Osteoblast (primary cell): ENCODE measurements at regions not wholly inside any gene's neighbourhood (a gene's known extent, or its start where the extent isn't known, plus 50 kb on each side); places are given as distances from the start of the nearest gene placed in this dataset.

Experiments used
- DNase-seq: peaks from one replicate; pipeline ENCODE4 v3.0.0; 2011; ENCODE audit warnings: low spot score, mixed read lengths; ENCODE audit not compliant: insufficient read length; ENCODE audit errors: missing footprints
- H2AFZ ChIP-seq: 2 replicates; pipeline ENCODE4 v1.6.0; 2011; ENCODE audit warnings: mild to moderate bottlenecking, low read length
- H3K27ac ChIP-seq: 2 replicates; pipeline ENCODE4 v1.5.1; 2011; ENCODE audit warnings: mild to moderate bottlenecking, low read depth, low read length, moderate library complexity
- H3K27me3 ChIP-seq: 2 replicates; pipeline ENCODE4 v1.6.0; 2012; ENCODE audit warnings: mild to moderate bottlenecking, control low read depth, inconsistent platforms, low read length, moderate library complexity; ENCODE audit not compliant: insufficient read depth
- H3K36me3 ChIP-seq: 2 replicates; pipeline ENCODE4 v1.5.1; 2011; ENCODE audit warnings: mild to moderate bottlenecking, low read length, control low read depth, moderate library complexity; ENCODE audit not compliant: insufficient read depth
- H3K4me1 ChIP-seq: 2 replicates; pipeline ENCODE4 v1.5.1; 2011; ENCODE audit warnings: mild to moderate bottlenecking, low read length, control low read depth, moderate library complexity; ENCODE audit not compliant: insufficient read depth
- H3K4me2 ChIP-seq: 2 replicates; pipeline ENCODE4 v1.6.0; 2011; ENCODE audit warnings: mild to moderate bottlenecking, low read length; ENCODE audit not compliant: insufficient read depth
- H3K4me3 ChIP-seq: fragments of 200-600 bp; sonication (generic); 3 replicates; pipeline ENCODE4 v1.5.1; 2012; ENCODE audit warnings: mild to moderate bottlenecking, low read length, inconsistent platforms; ENCODE audit not compliant: insufficient read depth
- H3K79me2 ChIP-seq: 2 replicates; pipeline ENCODE4 v1.6.0; 2012; ENCODE audit warnings: mild to moderate bottlenecking, low read length, control low read depth, inconsistent platforms; ENCODE audit not compliant: insufficient read depth
- H3K9me3 ChIP-seq: 2 replicates; pipeline ENCODE4 v1.5.1; 2011; ENCODE audit warnings: low read depth, low read length, control low read depth
- H4K20me1 ChIP-seq: 2 replicates; pipeline ENCODE4 v1.6.0; 2012; ENCODE audit warnings: mild to moderate bottlenecking, low read length, control low read depth; ENCODE audit not compliant: insufficient read depth
- CTCF ChIP-seq: IDR thresholded peaks from 2 replicates; pipeline ENCODE4 v1.5.1; 2011; ENCODE audit warnings: mild to moderate bottlenecking, low read depth, low read length, moderate library complexity; ENCODE audit errors: extremely low read depth

DNA sequence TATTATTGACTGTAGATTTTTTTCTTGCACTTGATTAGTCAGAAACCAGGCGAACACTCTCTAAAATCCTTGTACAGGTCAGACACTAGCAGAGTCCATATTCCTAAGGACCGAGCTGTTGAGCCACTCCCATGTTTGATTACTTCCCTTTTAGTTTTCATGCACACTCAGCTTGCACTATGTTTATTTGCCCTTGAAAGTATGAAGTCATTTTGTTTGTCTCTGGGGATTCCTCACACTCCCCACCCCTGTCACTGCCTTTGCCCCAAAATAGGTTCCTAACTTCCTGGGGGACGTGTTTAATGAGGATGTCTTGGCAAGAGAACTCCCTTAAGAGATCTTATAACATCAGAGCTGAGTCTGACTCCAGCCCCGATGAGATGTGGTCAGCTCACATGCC lies 182.1 kb downstream of the EVX1 start:
- no peaks in the 10 kb centered on the region for H4K20me1 ChIP-seq
- no peaks in the 10 kb centered on the region for H3K4me1 ChIP-seq
- H3K4me2 ChIP-seq: peak overlapping the region; percentile 6
- no peak overlapping the region for H2AFZ ChIP-seq
- no peaks in the 10 kb centered on the region for H3K79me2 ChIP-seq
- no peak overlapping the region for H3K27ac ChIP-seq
- no peaks in the 10 kb centered on the region for H3K36me3 ChIP-seq
- peaks cover 2% of the 10 kb centered on the region for H3K9me3 ChIP-seq
- no peak for DNase-seq
- no peak for TF ChIP-seq CTCF
- no peak overlapping the region for H3K4me3 ChIP-seq
- peaks cover 10% of the 10 kb centered on the region for H3K27me3 ChIP-seq

GRCh38 chr7:27427416-27427815 lies 184.8 kb downstream of the EVX1 start:
- H4K20me1 ChIP-seq: no peaks in the 10 kb centered on the region
- no peak for TF ChIP-seq CTCF
- H3K4me1 ChIP-seq: no peaks in the 10 kb centered on the region
- no peaks in the 10 kb centered on the region for H3K36me3 ChIP-seq
- no peak overlapping the region for H2AFZ ChIP-seq
- no peaks in the 10 kb centered on the region for H3K79me2 ChIP-seq
- peaks cover 2% of the 10 kb centered on the region for H3K9me3 ChIP-seq
- DNase-seq: no peak
- no peak overlapping the region for H3K27ac ChIP-seq
- H3K27me3 ChIP-seq: peaks cover 10% of the 10 kb centered on the region
- H3K4me2 ChIP-seq: no peak overlapping the region
- no peak overlapping the region for H3K4me3 ChIP-seq

DNA sequence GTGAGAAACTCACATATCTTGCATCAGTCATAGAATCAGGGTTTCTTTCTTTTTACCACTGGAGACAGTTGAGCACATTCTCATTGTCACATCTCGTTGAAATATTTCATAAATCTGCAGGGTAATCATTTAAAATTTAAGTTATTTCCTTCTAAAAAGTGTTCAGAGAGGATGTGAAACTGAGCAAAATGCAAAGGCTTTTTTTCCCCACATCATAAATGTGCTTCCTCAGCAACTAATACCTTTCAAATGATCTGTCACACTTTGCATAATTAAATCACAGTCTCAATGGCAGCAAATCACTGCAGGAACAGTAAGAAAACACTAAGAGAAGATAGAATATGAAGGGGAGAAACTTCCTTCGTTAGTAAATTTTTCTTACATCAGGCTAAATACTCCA lies 187.5 kb downstream of the EVX1 start:
- H3K79me2 ChIP-seq: no peaks in the 10 kb centered on the region
- no peak overlapping the region for H3K4me2 ChIP-seq
- H3K36me3 ChIP-seq: no peaks in the 10 kb centered on the region
- DNase-seq: no peak
- peaks cover 10% of the 10 kb centered on the region for H3K27me3 ChIP-seq
- no peak overlapping the region for H3K4me3 ChIP-seq
- H2AFZ ChIP-seq: no peak overlapping the region
- TF ChIP-seq CTCF: no peak
- no peaks in the 10 kb centered on the region for H4K20me1 ChIP-seq
- H3K4me1 ChIP-seq: peaks cover 6% of the 10 kb centered on the region
- H3K27ac ChIP-seq: no peak overlapping the region
- H3K9me3 ChIP-seq: peaks cover 2% of the 10 kb centered on the region

- Histone ChIP-seq H3K27ac (no peak overlapping the region), H3K4me2 (no peak overlapping the region), H3K79me2 (no peaks in the 10 kb centered on the region), H3K36me3 (no peaks in the 10 kb centered on the region), H3K4me1 (peaks cover 14% of the 10 kb centered on the region), H2AFZ (no peak overlapping the region), H3K27me3 (peaks cover 10% of the 10 kb centered on the region), H4K20me1 (no peaks in the 10 kb centered on the region), H3K4me3 (no peak overlapping the region), H3K9me3 (no peaks in the 10 kb centered on the region)
- no peak for TF ChIP-seq CTCF
- no peak for DNase-seq
These were observed 188.9 kb downstream of the EVX1 start for GRCh38 chr7:27431465-27431864.
